Neural crest cell (in vitro differentiated cells): ENCODE measurements at regions not wholly inside any gene's neighbourhood (a gene's known extent, or its start where the extent isn't known, plus 50 kb on each side); places are given as distances from the start of the nearest gene placed in this dataset.

Experiments
- DNase-seq: peaks from one replicate; pipeline ENCODE4 v3.0.0; 2021; ENCODE audit warnings: low read depth, mixed read lengths, low spot score
- H3K27ac Mint-ChIP-seq: one replicate; pipeline ENCODE4 v1.8.0; 2021; ENCODE audit warnings: mild to moderate bottlenecking, mixed read lengths; ENCODE audit not compliant: unreplicated experiment
- H3K27me3 Mint-ChIP-seq: 2 replicates; pipeline ENCODE4 v1.8.0; 2021; ENCODE audit warnings: low read depth, mild to moderate bottlenecking, mixed read lengths
- H3K36me3 Mint-ChIP-seq: 2 replicates; pipeline ENCODE4 v1.8.0; 2021; ENCODE audit warnings: low read depth, mild to moderate bottlenecking, mixed read lengths
- H3K4me1 Mint-ChIP-seq: 2 replicates; pipeline ENCODE4 v1.8.0; 2021; ENCODE audit warnings: mixed read lengths
- H3K4me3 Mint-ChIP-seq: one replicate; pipeline ENCODE4 v1.8.0; 2021; ENCODE audit warnings: mild to moderate bottlenecking, mixed read lengths
- H3K9me3 Mint-ChIP-seq: 2 replicates; pipeline ENCODE4 v1.8.0; 2021; ENCODE audit warnings: mixed read lengths
- CTCF ChIP-seq: fragments of 200-600 bp; sonication (generic); conservative IDR thresholded peaks from 2 replicates; pipeline ENCODE4 v1.5.0; 2021; ENCODE audit warnings: antibody characterized with exemption, mild to moderate bottlenecking

GRCh38 chr9:30982301-30982700 is 1402.1 kb upstream of the ACO1 start:
- no peak overlapping the region for H3K27ac Mint-ChIP-seq
- peaks cover 27% of the 10 kb centered on the region for H3K9me3 Mint-ChIP-seq
- no peaks in the 10 kb centered on the region for H3K4me1 Mint-ChIP-seq
- no peaks in the 10 kb centered on the region for H3K36me3 Mint-ChIP-seq
- no peaks in the 10 kb centered on the region for H3K27me3 Mint-ChIP-seq
- DNase-seq, result no peak
- TF ChIP-seq CTCF, result no peak
- no peak overlapping the region for H3K4me3 Mint-ChIP-seq

GRCh38 chr9:30995956-30996738 is 1388.3 kb upstream of the ACO1 start:
- Mint-ChIP-seq H3K27me3 (no peaks in the 10 kb centered on the region), H3K36me3 (no peaks in the 10 kb centered on the region), H3K9me3 (no peaks in the 10 kb centered on the region), H3K4me3 (no peak overlapping the region), H3K4me1 (peaks cover 4% of the 10 kb centered on the region), H3K27ac (no peak overlapping the region)
- no peak for DNase-seq
- TF ChIP-seq CTCF, result no peak

- peaks cover 4% of the 10 kb centered on the region for H3K4me1 Mint-ChIP-seq
- peaks cover 2% of the 10 kb centered on the region for H3K36me3 Mint-ChIP-seq
- H3K4me3 Mint-ChIP-seq, result no peak overlapping the region
- no peak for TF ChIP-seq CTCF
- no peaks in the 10 kb centered on the region for H3K27me3 Mint-ChIP-seq
- no peak for DNase-seq
- peaks cover 3% of the 10 kb centered on the region for H3K9me3 Mint-ChIP-seq
- no peak overlapping the region for H3K27ac Mint-ChIP-seq
These were observed 1387.7 kb upstream of the ACO1 start for GRCh38 chr9:30996761-30997160.

- no peak overlapping the region for H3K27ac Mint-ChIP-seq
- no peak for TF ChIP-seq CTCF
- DNase-seq, result no peak
- H3K9me3 Mint-ChIP-seq, result peaks cover 3% of the 10 kb centered on the region
- H3K36me3 Mint-ChIP-seq, result peaks cover 7% of the 10 kb centered on the region
- H3K4me1 Mint-ChIP-seq, result peaks cover 4% of the 10 kb centered on the region
- H3K4me3 Mint-ChIP-seq, result no peak overlapping the region
- H3K27me3 Mint-ChIP-seq, result no peaks in the 10 kb centered on the region
These were observed 1387.2 kb upstream of the ACO1 start for GRCh38 chr9:30997291-30997690.

- Mint-ChIP-seq H3K9me3 (peaks cover 24% of the 10 kb centered on the region), H3K27ac (no peak overlapping the region), H3K4me3 (no peak overlapping the region), H3K36me3 (peaks cover 7% of the 10 kb centered on the region), H3K4me1 (no peaks in the 10 kb centered on the region), H3K27me3 (no peaks in the 10 kb centered on the region)
- DNase-seq, result no peak
- TF ChIP-seq CTCF, result no peak
These were observed 1379.3 kb upstream of the ACO1 start for GRCh38 chr9:31005086-31005665.
